Glutamatergic neuron (in vitro differentiated cells): ENCODE measurements at regions not wholly inside any gene's neighbourhood (a gene's known extent, or its start where the extent isn't known, plus 50 kb on each side); places are given as distances from the start of the nearest gene placed in this dataset.
A peak's percentile ranks its signal among the peaks of the same experiment; 100 is the strongest.

ENCODE experiments used
- DNase-seq: peaks from one replicate; pipeline ENCODE4 v3.0.0; 2022
- H3K27ac Mint-ChIP-seq: one replicate; pipeline ENCODE4 v1.8.0; 2020; ENCODE audit warnings: mild to moderate bottlenecking, mixed read lengths, inconsistent platforms; ENCODE audit not compliant: unreplicated experiment
- H3K27me3 Mint-ChIP-seq: one replicate; pipeline ENCODE4 v1.8.0; 2020; ENCODE audit warnings: mild to moderate bottlenecking, moderate library complexity, mixed read lengths, inconsistent platforms; ENCODE audit not compliant: unreplicated experiment
- H3K36me3 Mint-ChIP-seq: one replicate; pipeline ENCODE4 v1.8.0; 2020; ENCODE audit warnings: mild to moderate bottlenecking, mixed read lengths, inconsistent platforms; ENCODE audit not compliant: unreplicated experiment
- H3K4me1 Mint-ChIP-seq: one replicate; pipeline ENCODE4 v1.8.0; 2020; ENCODE audit warnings: mild to moderate bottlenecking, low read depth, mixed read lengths, inconsistent platforms; ENCODE audit not compliant: unreplicated experiment
- H3K4me3 Mint-ChIP-seq: one replicate; pipeline ENCODE4 v1.8.0; 2020; ENCODE audit warnings: mild to moderate bottlenecking, mixed read lengths, inconsistent platforms; ENCODE audit not compliant: unreplicated experiment
- H3K9me3 Mint-ChIP-seq: one replicate; pipeline ENCODE4 v1.8.0; 2020; ENCODE audit warnings: mild to moderate bottlenecking, moderate library complexity, mixed read lengths, inconsistent platforms; ENCODE audit not compliant: unreplicated experiment
- TF ChIP-seq, protein P1 (sequence below): fragments of 200-600 bp; sonication (generic); IDR thresholded peaks from one replicate; pipeline ENCODE4 v1.5.0; 2021; ENCODE audit not compliant: partially characterized antibody, unreplicated experiment

DNA sequence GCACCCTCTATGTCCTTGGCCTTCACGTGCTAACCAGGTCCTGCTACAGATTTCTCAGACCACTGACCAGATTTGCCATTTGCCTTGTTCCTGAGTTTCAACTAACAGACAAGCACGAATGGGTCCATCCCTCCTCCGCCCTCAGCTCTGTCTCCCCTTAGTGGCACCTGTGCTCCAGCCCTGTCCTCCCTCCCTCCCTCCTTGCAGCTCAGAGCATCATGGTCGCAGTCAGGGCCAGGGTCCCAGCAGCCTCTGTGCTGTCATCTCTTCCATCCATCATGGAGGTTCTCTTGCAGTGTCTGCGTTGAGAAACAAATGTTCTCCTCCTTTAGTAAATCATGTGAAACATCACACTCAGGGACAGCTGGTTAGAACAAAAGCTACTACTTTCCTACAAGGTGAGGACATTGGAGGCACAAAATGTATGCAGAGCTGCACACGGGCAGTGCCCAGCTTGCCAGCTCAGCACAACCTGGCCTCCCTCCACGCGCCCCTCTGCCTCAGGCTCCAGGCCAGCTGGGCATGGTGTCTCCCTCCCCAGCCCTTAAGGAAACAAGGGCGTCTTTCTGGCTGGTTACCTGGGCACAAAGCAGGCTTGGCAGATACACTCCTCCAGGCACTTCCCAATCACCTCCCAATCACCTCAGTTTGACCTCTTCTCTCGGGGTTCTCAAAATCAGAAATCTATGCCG lies 79.5 kb upstream of the ATP6AP2 start:
- H3K9me3 Mint-ChIP-seq: no peaks in the 10 kb centered on the region
- H3K27ac Mint-ChIP-seq: no peak overlapping the region
- DNase-seq: no peak
- H3K4me1 Mint-ChIP-seq: peaks cover 3% of the 10 kb centered on the region
- TF ChIP-seq, protein P1, sequence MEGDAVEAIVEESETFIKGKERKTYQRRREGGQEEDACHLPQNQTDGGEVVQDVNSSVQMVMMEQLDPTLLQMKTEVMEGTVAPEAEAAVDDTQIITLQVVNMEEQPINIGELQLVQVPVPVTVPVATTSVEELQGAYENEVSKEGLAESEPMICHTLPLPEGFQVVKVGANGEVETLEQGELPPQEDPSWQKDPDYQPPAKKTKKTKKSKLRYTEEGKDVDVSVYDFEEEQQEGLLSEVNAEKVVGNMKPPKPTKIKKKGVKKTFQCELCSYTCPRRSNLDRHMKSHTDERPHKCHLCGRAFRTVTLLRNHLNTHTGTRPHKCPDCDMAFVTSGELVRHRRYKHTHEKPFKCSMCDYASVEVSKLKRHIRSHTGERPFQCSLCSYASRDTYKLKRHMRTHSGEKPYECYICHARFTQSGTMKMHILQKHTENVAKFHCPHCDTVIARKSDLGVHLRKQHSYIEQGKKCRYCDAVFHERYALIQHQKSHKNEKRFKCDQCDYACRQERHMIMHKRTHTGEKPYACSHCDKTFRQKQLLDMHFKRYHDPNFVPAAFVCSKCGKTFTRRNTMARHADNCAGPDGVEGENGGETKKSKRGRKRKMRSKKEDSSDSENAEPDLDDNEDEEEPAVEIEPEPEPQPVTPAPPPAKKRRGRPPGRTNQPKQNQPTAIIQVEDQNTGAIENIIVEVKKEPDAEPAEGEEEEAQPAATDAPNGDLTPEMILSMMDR: no peak
- H3K27me3 Mint-ChIP-seq: peaks cover 3% of the 10 kb centered on the region
- H3K36me3 Mint-ChIP-seq: no peaks in the 10 kb centered on the region
- H3K4me3 Mint-ChIP-seq: no peak overlapping the region

DNA sequence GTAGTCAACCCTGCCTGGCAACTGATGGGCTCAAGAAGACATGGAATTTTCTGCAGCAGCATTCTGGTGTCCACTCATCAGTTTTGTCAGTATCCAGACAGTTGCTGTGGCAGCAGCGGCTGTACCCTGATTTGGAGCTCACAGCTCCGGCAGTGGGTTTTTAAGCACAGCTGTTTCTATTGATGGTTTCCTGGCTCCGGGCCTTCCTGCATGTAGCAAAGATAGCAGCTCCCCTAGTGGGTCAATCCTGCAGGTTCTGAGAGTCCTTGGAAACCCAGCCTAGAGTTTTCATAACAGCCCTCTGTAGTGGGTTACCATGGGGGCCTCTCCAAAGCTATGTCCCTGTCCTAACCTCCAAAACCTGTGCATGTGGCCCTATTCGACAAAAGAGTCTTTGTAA lies 84.0 kb upstream of the ATP6AP2 start:
- Mint-ChIP-seq H3K9me3 (no peaks in the 10 kb centered on the region), H3K27ac (no peak overlapping the region), H3K4me1 (peaks cover 3% of the 10 kb centered on the region), H3K27me3 (peaks cover 2% of the 10 kb centered on the region), H3K4me3 (no peak overlapping the region), H3K36me3 (no peaks in the 10 kb centered on the region)
- TF ChIP-seq, protein P1: no peak
- peak; percentile 14 for DNase-seq

DNA sequence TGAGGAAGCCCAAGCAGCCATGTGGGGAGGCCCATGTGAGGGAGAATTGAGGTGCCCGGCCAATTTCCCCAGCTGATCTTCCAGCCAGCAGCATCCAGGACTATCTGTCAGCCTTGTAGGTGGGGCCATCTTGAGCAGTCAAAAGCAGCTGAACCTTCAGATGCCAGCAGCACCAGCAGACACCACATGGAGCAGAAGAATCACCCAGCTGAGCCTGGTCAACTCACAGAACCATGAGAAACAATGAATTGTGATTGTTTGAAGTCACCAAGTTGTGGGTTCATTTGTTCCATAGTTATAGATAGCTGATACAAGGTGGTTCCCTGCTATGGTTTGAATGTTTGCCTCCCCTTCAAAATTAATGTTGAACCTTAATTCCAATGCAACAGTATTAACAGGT lies 85.1 kb upstream of the ATP6AP2 start:
- Mint-ChIP-seq H3K9me3 (no peaks in the 10 kb centered on the region), H3K27me3 (peaks cover 2% of the 10 kb centered on the region), H3K4me3 (no peak overlapping the region), H3K36me3 (no peaks in the 10 kb centered on the region), H3K27ac (no peak overlapping the region), H3K4me1 (peaks cover 3% of the 10 kb centered on the region)
- TF ChIP-seq, protein P1: no peak
- DNase-seq: no peak

DNA sequence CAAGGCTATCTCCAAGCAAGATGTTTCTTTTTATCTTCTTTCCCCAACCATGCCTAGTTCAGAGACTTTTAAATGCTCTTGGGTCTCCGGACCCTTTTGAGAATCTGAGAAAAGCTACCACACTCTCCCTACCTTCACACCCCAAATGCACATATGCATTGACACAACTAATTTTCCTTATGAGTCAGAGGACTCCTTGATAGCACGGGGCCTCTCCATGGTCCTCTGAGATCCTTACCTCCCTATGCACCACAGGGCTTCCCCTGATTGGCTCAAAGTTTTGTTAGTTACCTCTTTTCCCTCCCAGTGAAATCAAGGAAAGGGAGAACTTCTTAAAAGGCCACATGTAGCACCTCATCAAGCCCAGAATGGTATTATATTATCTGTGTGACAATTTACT lies 86.8 kb upstream of the ATP6AP2 start:
- H3K27me3 Mint-ChIP-seq: no peaks in the 10 kb centered on the region
- H3K27ac Mint-ChIP-seq: no peak overlapping the region
- TF ChIP-seq, protein P1: no peak

DNA sequence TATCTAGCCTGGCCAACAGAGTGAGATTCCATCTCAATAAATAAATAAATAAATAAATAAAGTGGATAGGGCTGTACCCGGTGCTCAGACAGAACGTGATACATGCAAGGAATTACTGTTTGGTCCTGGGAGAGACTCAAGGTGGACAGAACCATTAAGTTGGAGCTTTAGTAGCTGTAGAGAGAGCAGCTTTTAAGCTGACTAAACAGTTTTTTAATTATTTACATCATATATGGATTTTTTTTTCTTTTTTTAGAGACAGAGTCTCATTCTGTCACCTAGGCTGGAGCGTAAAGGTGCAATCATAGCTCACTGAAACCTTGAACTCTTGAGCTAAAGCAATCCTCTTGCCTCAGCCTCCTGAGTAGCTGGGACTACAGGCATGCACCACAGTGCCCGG lies 92.5 kb upstream of the ATP6AP2 start:
- H3K27ac Mint-ChIP-seq: no peak overlapping the region
- TF ChIP-seq, protein P1: no peak
- H3K27me3 Mint-ChIP-seq: no peaks in the 10 kb centered on the region
- no peak overlapping the region for H3K4me3 Mint-ChIP-seq
- no peaks in the 10 kb centered on the region for H3K9me3 Mint-ChIP-seq
- DNase-seq: no peak
- no peaks in the 10 kb centered on the region for H3K36me3 Mint-ChIP-seq
- H3K4me1 Mint-ChIP-seq: no peaks in the 10 kb centered on the region

More for the DNA sequence above, 86.8 kb upstream of the ATP6AP2 start:
- no peaks in the 10 kb centered on the region for H3K9me3 Mint-ChIP-seq
- DNase-seq: no peak
- peaks cover 3% of the 10 kb centered on the region for H3K4me1 Mint-ChIP-seq
- no peaks in the 10 kb centered on the region for H3K36me3 Mint-ChIP-seq
- H3K4me3 Mint-ChIP-seq: no peak overlapping the region
